ENCODE measurements at regions not wholly inside any gene's neighbourhood (a gene's known extent, or its start where the extent isn't known, plus 50 kb on each side); places are given as distances from the start of the nearest gene placed in this dataset.

- H3K4me3 ChIP-seq = no peak overlapping the region
- H3K4me1 ChIP-seq = no peaks in the 10 kb centered on the region
- no peaks in the 10 kb centered on the region for H3K36me3 ChIP-seq
- H3K27ac ChIP-seq = no peak overlapping the region
- H3K9me3 ChIP-seq = no peaks in the 10 kb centered on the region
- H3K27me3 ChIP-seq = no peaks in the 10 kb centered on the region
- ATAC-seq (ENCODE audit: low FRiP score in 2 of 2) (peak in 1 of 2 donors; percentile 43), DNase-seq (no peak)
- TF ChIP-seq POLR2AphosphoS5 (IDR thresholded peaks at IDR 0.05) (no peak), POLR2A (IDR thresholded peaks at IDR 0.05) (no peak)
- TF ChIP-seq, protein P1, sequence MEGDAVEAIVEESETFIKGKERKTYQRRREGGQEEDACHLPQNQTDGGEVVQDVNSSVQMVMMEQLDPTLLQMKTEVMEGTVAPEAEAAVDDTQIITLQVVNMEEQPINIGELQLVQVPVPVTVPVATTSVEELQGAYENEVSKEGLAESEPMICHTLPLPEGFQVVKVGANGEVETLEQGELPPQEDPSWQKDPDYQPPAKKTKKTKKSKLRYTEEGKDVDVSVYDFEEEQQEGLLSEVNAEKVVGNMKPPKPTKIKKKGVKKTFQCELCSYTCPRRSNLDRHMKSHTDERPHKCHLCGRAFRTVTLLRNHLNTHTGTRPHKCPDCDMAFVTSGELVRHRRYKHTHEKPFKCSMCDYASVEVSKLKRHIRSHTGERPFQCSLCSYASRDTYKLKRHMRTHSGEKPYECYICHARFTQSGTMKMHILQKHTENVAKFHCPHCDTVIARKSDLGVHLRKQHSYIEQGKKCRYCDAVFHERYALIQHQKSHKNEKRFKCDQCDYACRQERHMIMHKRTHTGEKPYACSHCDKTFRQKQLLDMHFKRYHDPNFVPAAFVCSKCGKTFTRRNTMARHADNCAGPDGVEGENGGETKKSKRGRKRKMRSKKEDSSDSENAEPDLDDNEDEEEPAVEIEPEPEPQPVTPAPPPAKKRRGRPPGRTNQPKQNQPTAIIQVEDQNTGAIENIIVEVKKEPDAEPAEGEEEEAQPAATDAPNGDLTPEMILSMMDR (IDR thresholded peaks at IDR 0.05) = no peak
Observed at GRCh38 chr10:111656066-111656465, 527.5 kb downstream of the GPAM start.

- TF ChIP-seq EP300 (IDR thresholded peaks at IDR 0.05) = no peak
- TF ChIP-seq, protein P1 (IDR thresholded peaks at IDR 0.05) = no peak
- no peak for TF ChIP-seq POLR2A (IDR thresholded peaks at IDR 0.05)
- no peak for TF ChIP-seq POLR2AphosphoS5 (IDR thresholded peaks at IDR 0.05)
- Histone ChIP-seq H3K9me3 (no peaks in the 10 kb centered on the region), H3K27ac (no peak overlapping the region), H3K36me3 (no peaks in the 10 kb centered on the region), H3K4me3 (no peak overlapping the region), H3K4me1 (no peaks in the 10 kb centered on the region), H3K27me3 (no peaks in the 10 kb centered on the region)
- DNase-seq (no peak), ATAC-seq (ENCODE audit: low FRiP score in 2 of 2) (peak in 1 of 2 donors; percentile 58)
- 80 to 88% methylated on average over 1 of the region's 1 CpG for WGBS, 2 donors
Observed at GRCh38 chr10:111677759-111678158, 505.8 kb downstream of the GPAM start.

GRCh38 chr10:111686796-111687195 lies 496.8 kb downstream of the GPAM start:
- Histone ChIP-seq H3K4me1 (no peaks in the 10 kb centered on the region), H3K27me3 (no peaks in the 10 kb centered on the region), H3K4me3 (no peak overlapping the region), H3K36me3 (no peaks in the 10 kb centered on the region), H3K9me3 (no peaks in the 10 kb centered on the region), H3K27ac (no peak overlapping the region)
- ATAC-seq (ENCODE audit: low FRiP score in 2 of 2) (no peak), DNase-seq (no peak)
- TF ChIP-seq POLR2A (IDR thresholded peaks at IDR 0.05) (no peak), POLR2AphosphoS5 (IDR thresholded peaks at IDR 0.05) (no peak), EP300 (IDR thresholded peaks at IDR 0.05) (no peak)
- TF ChIP-seq, protein P1 (IDR thresholded peaks at IDR 0.05) = no peak
- 81 to 86% methylated on average over 7 of the region's 7 CpGs for WGBS, 2 donors

GRCh38 chr10:111698711-111699110 lies 484.9 kb downstream of the GPAM start:
- Histone ChIP-seq H3K27ac (no peak overlapping the region), H3K4me3 (no peak overlapping the region), H3K36me3 (no peaks in the 10 kb centered on the region), H3K9me3 (no peaks in the 10 kb centered on the region), H3K4me1 (no peaks in the 10 kb centered on the region), H3K27me3 (no peaks in the 10 kb centered on the region)
- 62 to 74% methylated on average over 2 of the region's 2 CpGs for whole genome bisulfite sequencing, 2 donors
- ATAC-seq (ENCODE audit: low FRiP score in 2 of 2) = no peak
- no peak for DNase-seq
- TF ChIP-seq POLR2A (IDR thresholded peaks at IDR 0.05) = no peak
- TF ChIP-seq EP300 (IDR thresholded peaks at IDR 0.05) = no peak
- TF ChIP-seq, protein P1 (IDR thresholded peaks at IDR 0.05) = no peak
- no peak for TF ChIP-seq POLR2AphosphoS5 (IDR thresholded peaks at IDR 0.05)

DNA sequence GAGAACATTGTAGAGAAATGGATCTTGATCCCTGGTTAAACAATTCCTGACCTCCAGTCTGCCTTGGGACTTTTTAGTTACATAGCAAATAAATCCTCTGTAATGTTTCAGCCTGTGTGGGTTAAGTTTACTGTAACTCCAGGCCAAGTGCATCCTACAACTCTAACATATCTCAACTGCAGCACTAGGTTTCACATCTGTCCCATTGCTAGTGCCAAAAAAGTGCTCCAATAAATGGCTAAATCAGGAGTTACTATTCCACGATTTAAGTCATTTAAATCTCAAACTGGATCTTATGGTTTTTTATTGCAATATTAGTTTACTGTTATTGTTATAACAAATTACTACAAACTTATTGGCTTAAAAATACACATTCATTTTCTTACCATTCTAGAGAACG lies 479.6 kb downstream of the GPAM start:
- no peaks in the 10 kb centered on the region for H3K4me1 ChIP-seq
- DNase-seq = no peak
- 85 to 86% methylated on average over 2 of the region's 2 CpGs for WGBS, 2 donors

More for the DNA sequence above, 479.6 kb downstream of the GPAM start:
- no peak overlapping the region for H3K4me3 ChIP-seq
- H3K36me3 ChIP-seq = no peaks in the 10 kb centered on the region
- no peaks in the 10 kb centered on the region for H3K9me3 ChIP-seq
- H3K27ac ChIP-seq = no peak overlapping the region
- TF ChIP-seq EP300 (IDR thresholded peaks at IDR 0.05) (no peak), POLR2AphosphoS5 (IDR thresholded peaks at IDR 0.05) (no peak), POLR2A (IDR thresholded peaks at IDR 0.05) (no peak)
- TF ChIP-seq, protein P1 (IDR thresholded peaks at IDR 0.05) = no peak
- no peak for ATAC-seq (ENCODE audit: low FRiP score in 2 of 2)
- no peaks in the 10 kb centered on the region for H3K27me3 ChIP-seq

All from upper lobe of left lung (tissue), 6 donors.